ENCODE measurements at regions not wholly inside any gene's neighbourhood (a gene's known extent, or its start where the extent isn't known, plus 50 kb on each side); places are given as distances from the start of the nearest gene placed in this dataset.

DNA sequence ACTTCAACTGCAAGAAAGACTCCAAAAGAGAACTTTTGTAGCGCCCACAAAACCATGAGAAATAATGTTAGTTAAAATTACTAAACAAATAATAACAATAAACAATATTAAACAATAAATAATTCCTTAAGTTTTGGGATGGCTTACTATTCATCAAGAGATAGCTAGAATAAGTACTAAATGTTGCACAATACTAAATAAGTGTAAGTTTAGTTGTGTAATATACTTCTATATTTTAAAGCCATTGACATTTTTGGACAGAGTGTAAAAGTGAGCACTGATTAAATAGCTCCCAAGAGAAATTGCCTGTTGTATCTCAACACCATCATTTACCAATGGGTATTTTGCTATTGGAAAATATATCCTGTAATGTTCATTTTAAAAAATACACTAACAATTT lies 166.7 kb downstream of the ALG10 start:
- no peak overlapping the region for H3K9ac ChIP-seq
- H3K27me3 ChIP-seq (ENCODE audit: insufficient read depth), result no peaks in the 10 kb centered on the region
- no peaks in the 10 kb centered on the region for H3K36me3 ChIP-seq (replicated peaks in 1 of 2; ENCODE audit: control insufficient read depth in 1 of 2, insufficient read depth in 2 of 2, low read length in 1 of 2)
- H3K4me1 ChIP-seq (ENCODE audit: control insufficient read depth in 1 of 2, insufficient read depth in 2 of 2, low read depth in 1 of 2, low read length in 1 of 2), result no peaks in the 10 kb centered on the region
- DNase-seq, result no peak
- no peaks in the 10 kb centered on the region for H3K9me3 ChIP-seq
- POLR2A ChIA-PET, result no interaction called here
- no peaks in the 10 kb centered on the region for H3K79me2 ChIP-seq (ENCODE audit: insufficient read depth)
- TF ChIP-seq TCF12 (IDR thresholded peaks at IDR 0.05) (no peak), MXI1 (IDR thresholded peaks at IDR 0.05; ENCODE audit: low read depth, low read length) (no peak), FOXM1 (IDR thresholded peaks at IDR 0.05; ENCODE audit: low read depth) (no peak), ELF1 (IDR thresholded peaks at IDR 0.05) (no peak), SIN3A (IDR thresholded peaks at IDR 0.05; ENCODE audit: borderline replicate concordance, low read depth, low read length) (no peak), JUND (IDR thresholded peaks at IDR 0.05) (no peak), POLR2AphosphoS5 (IDR thresholded peaks at IDR 0.05; ENCODE audit: low read depth, low read length) (no peak), PBX3 (IDR thresholded peaks at IDR 0.05) (no peak), CHD2 (IDR thresholded peaks at IDR 0.05; ENCODE audit: low read length, partially characterized antibody) (no peak), FOSL2 (IDR thresholded peaks at IDR 0.05; ENCODE audit: borderline replicate concordance, low read depth) (no peak), EZH2phosphoT487 (IDR thresholded peaks at IDR 0.05; ENCODE audit: borderline replicate concordance, low read depth) (no peak), CTCF (IDR thresholded peaks at IDR 0.05) (no peak)
- TF ChIP-seq, protein P1, sequence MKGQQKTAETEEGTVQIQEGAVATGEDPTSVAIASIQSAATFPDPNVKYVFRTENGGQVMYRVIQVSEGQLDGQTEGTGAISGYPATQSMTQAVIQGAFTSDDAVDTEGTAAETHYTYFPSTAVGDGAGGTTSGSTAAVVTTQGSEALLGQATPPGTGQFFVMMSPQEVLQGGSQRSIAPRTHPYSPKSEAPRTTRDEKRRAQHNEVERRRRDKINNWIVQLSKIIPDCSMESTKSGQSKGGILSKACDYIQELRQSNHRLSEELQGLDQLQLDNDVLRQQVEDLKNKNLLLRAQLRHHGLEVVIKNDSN (IDR thresholded peaks at IDR 0.05; ENCODE audit: borderline replicate concordance, low read depth), result no peak
- CTCF ChIA-PET, result no interaction called here
- H4K20me1 ChIP-seq (ENCODE audit: insufficient read depth), result no peaks in the 10 kb centered on the region
- H3K27ac ChIP-seq (ENCODE audit: low read depth in 2 of 2, low read length in 1 of 2), result no peak overlapping the region
- no peak overlapping the region for H3K4me3 ChIP-seq (ENCODE audit: low read depth in 2 of 2, low read length in 1 of 2)
- no peaks in the 10 kb centered on the region for H3F3A ChIP-seq (replicated peaks; ENCODE audit: insufficient read depth)
- no peaks in the 10 kb centered on the region for H3K9me2 ChIP-seq
- 0% methylated on average over 1 of the region's 1 CpG for WGBS (ENCODE audit: low lambda C conversion rate)
- no peak overlapping the region for H2AFZ ChIP-seq (ENCODE audit: low read depth)
- H3K4me2 ChIP-seq, result no peak overlapping the region

DNA sequence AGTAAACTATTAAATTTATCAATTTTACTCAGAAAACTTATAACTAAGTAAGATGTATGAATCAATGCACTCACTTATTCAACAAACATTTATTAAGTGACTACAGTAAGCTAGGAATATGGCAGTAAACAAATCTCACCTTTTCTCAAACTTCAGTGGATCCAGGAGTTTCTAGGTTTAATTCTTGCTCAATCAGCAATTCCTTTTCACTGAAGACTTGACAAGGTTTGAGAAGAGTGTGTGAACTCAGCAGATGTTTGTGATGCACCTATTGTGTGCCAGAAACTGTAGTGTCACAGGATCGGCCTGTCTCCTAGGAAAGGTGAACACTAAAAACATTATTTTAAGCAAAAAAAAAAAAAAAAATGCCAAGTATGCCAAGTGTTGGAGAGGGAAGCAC lies 167.8 kb downstream of the ALG10 start:
- ChIA-PET POLR2A (no interaction called here), CTCF (no interaction called here)
- Histone ChIP-seq H3F3A (replicated peaks; ENCODE audit: insufficient read depth) (no peaks in the 10 kb centered on the region), H3K79me2 (ENCODE audit: insufficient read depth) (no peaks in the 10 kb centered on the region), H3K9me3 (no peaks in the 10 kb centered on the region), H3K9ac (no peak overlapping the region), H3K4me1 (ENCODE audit: control insufficient read depth in 1 of 2, insufficient read depth in 2 of 2, low read depth in 1 of 2, low read length in 1 of 2) (no peaks in the 10 kb centered on the region), H3K4me3 (ENCODE audit: low read depth in 2 of 2, low read length in 1 of 2) (no peak overlapping the region), H3K27ac (ENCODE audit: low read depth in 2 of 2, low read length in 1 of 2) (no peak overlapping the region), H3K4me2 (no peak overlapping the region), H4K20me1 (ENCODE audit: insufficient read depth) (no peaks in the 10 kb centered on the region), H3K9me2 (no peaks in the 10 kb centered on the region), H2AFZ (ENCODE audit: low read depth) (no peak overlapping the region), H3K36me3 (replicated peaks in 1 of 2; ENCODE audit: control insufficient read depth in 1 of 2, insufficient read depth in 2 of 2, low read length in 1 of 2) (no peaks in the 10 kb centered on the region), H3K27me3 (ENCODE audit: insufficient read depth) (no peaks in the 10 kb centered on the region)
- 3% methylated on average over 1 of the region's 1 CpG for WGBS (ENCODE audit: low lambda C conversion rate)
- DNase-seq, result no peak
- TF ChIP-seq TCF12 (IDR thresholded peaks at IDR 0.05) (no peak), ELF1 (IDR thresholded peaks at IDR 0.05) (no peak), GABPA (IDR thresholded peaks at IDR 0.05; ENCODE audit: low read depth) (no peak), FOSL2 (IDR thresholded peaks at IDR 0.05; ENCODE audit: borderline replicate concordance, low read depth) (no peak), NRF1 (IDR thresholded peaks at IDR 0.05; ENCODE audit: low read depth, low read length) (no peak), PBX3 (IDR thresholded peaks at IDR 0.05) (no peak), RCOR1 (IDR thresholded peaks at IDR 0.05; ENCODE audit: low read length) (no peak), REST (IDR thresholded peaks at IDR 0.05; ENCODE audit: low read depth, low read length) (no peak), TEAD4 (IDR thresholded peaks at IDR 0.05; ENCODE audit: borderline replicate concordance, insufficient read depth) (no peak)
